Thymus (tissue), 11 donors: ENCODE measurements at regions not wholly inside any gene's neighbourhood (a gene's known extent, or its start where the extent isn't known, plus 50 kb on each side); places are given as distances from the start of the nearest gene placed in this dataset.

Experiments
- DNase-seq, 9 donors: peaks; one replicate each; pipeline ENCODE4 v3.0.0-alpha.2; 2013; ENCODE audit warnings: low spot score in 9 of 9, low read depth in 6 of 9, missing footprints in 1 of 9
- H3K27ac ChIP-seq, 2 donors: one replicate each; pipeline ENCODE4 v1.5.1; 2013; ENCODE audit warnings: control low read depth in 1 of 2, low read depth in 1 of 2, low read length in 1 of 2, mild to moderate bottlenecking in 1 of 2, moderate library complexity in 1 of 2
- H3K27me3 ChIP-seq, 2 donors: one replicate each; pipeline ENCODE4 v1.5.1; 2013; ENCODE audit warnings: low read length in 1 of 2; ENCODE audit not compliant: control insufficient read depth in 2 of 2, insufficient read depth in 1 of 2
- H3K36me3 ChIP-seq, 2 donors: one replicate each; pipeline ENCODE4 v1.5.1; 2013; ENCODE audit warnings: low read length in 1 of 2, mild to moderate bottlenecking in 1 of 2, moderate library complexity in 1 of 2; ENCODE audit not compliant: control insufficient read depth in 2 of 2, insufficient read depth in 2 of 2
- H3K4me1 ChIP-seq, 2 donors: one replicate each; pipeline ENCODE4 v1.5.1; 2013; ENCODE audit warnings: low read length in 2 of 2; ENCODE audit not compliant: control insufficient read depth in 2 of 2, insufficient read depth in 2 of 2
- H3K4me3 ChIP-seq, 2 donors: one replicate each; pipeline ENCODE4 v1.5.1; 2013; ENCODE audit warnings: low read length in 2 of 2, control low read depth in 1 of 2, mild to moderate bottlenecking in 1 of 2
- H3K9me3 ChIP-seq, 2 donors: one replicate each; pipeline ENCODE4 v1.5.1; 2013; ENCODE audit warnings: low read length in 1 of 2, mild to moderate bottlenecking in 1 of 2; ENCODE audit not compliant: control insufficient read depth in 2 of 2, insufficient read depth in 1 of 2
- WGBS: extraction: QIAGEN DNeasy Blood & Tissue Kit; methylation state at CpG from one replicate; pipeline ENCODE4 v1.1.7; 2013; 5-methylcytosine and 5-hydroxymethylcytosine counted together
- donor health status: healthy.

DNA sequence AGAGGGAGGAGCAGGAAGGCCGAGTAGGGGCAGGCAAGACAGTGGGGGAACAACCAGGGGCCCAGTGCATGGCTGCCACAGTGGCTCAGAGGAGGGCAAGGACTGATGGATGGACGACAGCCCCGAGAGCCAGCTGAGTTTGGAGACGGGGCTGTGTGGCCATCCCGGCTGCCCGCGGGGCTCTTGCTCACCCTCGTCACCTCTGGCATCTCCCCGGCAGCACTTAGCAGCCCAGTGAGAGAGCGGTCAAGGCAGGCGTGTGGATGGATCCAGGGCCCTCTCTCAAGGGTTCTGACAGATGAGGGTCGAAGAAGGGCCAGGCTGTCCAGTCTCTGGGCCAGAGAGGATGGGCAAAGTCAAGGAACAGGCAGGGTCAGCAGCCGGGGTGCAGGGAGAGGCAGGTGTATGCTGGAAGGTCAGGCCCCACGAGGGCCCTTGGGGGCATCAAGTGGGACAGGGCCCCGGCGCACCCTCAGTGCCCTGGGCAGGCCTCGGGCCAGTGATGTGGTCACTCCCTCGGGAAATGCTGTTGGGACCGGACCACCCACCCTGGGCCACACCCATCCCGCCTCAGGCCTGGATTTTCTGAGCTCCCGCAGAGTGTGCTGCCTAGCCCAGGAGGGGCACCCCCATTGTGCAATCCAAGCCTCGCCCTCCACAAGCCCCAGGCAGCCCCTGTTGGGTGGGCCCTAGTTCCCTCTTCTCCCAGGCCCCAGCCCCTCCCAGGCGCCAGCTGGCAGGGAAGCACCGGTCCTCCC lies 56.4 kb upstream of the TPM4 start:
- DNase-seq: no peak
- WGBS: 95% methylated on average over 24 of the region's 24 CpGs
- H3K27me3 ChIP-seq: no peaks in the 10 kb centered on the region

DNA sequence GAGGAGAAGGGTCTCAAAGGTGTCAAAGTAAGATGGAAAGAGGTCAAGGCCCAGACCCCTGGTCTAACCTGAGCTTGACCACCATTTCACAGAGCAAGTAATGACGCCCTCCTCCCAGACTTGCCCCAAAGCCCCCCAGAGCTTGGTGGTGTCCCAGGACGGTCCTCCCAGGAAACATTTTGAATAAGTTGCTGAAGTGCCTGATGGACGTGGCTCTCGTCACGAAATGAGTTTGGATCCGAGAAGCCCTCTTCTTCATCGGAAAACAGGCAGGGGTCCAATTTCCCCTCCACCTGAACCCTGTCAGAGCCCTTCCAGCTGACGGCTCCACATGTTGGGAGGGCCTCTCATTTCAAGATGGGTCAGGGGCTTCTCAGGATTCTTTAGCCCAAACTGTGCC lies 54.5 kb upstream of the TPM4 start:
- no peak overlapping the region for H3K27ac ChIP-seq
- 96% methylated on average over 8 of the region's 8 CpGs for WGBS
- DNase-seq: no peak
- H3K27me3 ChIP-seq: no peaks in the 10 kb centered on the region
- no peaks in the 10 kb centered on the region for H3K4me1 ChIP-seq
- no peaks in the 10 kb centered on the region for H3K36me3 ChIP-seq
- H3K9me3 ChIP-seq: no peaks in the 10 kb centered on the region
- no peak overlapping the region for H3K4me3 ChIP-seq

More for the DNA sequence above, 56.4 kb upstream of the TPM4 start:
- Histone ChIP-seq H3K4me3 (no peak overlapping the region), H3K9me3 (no peaks in the 10 kb centered on the region), H3K4me1 (no peaks in the 10 kb centered on the region), H3K36me3 (no peaks in the 10 kb centered on the region), H3K27ac (no peak overlapping the region)

DNA sequence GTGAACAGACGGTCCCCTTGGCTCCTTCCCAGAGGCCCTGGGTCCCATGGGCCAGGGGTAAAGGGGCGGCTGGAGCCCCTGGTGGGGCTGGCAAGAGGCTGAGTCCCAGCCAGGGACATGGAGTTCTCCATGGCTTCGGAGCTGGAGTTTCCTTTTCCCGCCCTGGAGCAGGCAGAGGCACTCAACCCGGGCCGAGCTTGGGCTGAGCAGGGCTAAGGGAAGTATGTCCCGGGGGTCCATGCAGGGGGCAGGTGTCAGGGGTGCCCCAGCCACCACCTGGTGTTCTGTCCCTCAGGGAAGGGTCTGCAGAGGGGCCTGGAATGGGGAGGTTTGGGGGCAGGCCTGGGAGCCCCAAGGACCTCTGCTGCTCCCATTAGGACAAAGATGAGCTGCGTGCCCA lies 54.0 kb upstream of the TPM4 start:
- no peak overlapping the region for H3K4me3 ChIP-seq
- 76% methylated on average over 8 of the region's 8 CpGs for WGBS
- no peaks in the 10 kb centered on the region for H3K36me3 ChIP-seq
- DNase-seq: no peak
- H3K4me1 ChIP-seq: no peaks in the 10 kb centered on the region
- no peaks in the 10 kb centered on the region for H3K27me3 ChIP-seq
- H3K27ac ChIP-seq: no peak overlapping the region
- H3K9me3 ChIP-seq: no peaks in the 10 kb centered on the region

- DNase-seq: no peak
- no peaks in the 10 kb centered on the region for H3K27me3 ChIP-seq
- H3K4me1 ChIP-seq: no peaks in the 10 kb centered on the region
- 87% methylated on average over 4 of the region's 4 CpGs for WGBS
- H3K4me3 ChIP-seq: no peak overlapping the region
- no peaks in the 10 kb centered on the region for H3K36me3 ChIP-seq
- H3K9me3 ChIP-seq: no peaks in the 10 kb centered on the region
- H3K27ac ChIP-seq: no peak overlapping the region
Observed at GRCh38 chr19:16022681-16023080, 53.6 kb upstream of the TPM4 start.

DNA sequence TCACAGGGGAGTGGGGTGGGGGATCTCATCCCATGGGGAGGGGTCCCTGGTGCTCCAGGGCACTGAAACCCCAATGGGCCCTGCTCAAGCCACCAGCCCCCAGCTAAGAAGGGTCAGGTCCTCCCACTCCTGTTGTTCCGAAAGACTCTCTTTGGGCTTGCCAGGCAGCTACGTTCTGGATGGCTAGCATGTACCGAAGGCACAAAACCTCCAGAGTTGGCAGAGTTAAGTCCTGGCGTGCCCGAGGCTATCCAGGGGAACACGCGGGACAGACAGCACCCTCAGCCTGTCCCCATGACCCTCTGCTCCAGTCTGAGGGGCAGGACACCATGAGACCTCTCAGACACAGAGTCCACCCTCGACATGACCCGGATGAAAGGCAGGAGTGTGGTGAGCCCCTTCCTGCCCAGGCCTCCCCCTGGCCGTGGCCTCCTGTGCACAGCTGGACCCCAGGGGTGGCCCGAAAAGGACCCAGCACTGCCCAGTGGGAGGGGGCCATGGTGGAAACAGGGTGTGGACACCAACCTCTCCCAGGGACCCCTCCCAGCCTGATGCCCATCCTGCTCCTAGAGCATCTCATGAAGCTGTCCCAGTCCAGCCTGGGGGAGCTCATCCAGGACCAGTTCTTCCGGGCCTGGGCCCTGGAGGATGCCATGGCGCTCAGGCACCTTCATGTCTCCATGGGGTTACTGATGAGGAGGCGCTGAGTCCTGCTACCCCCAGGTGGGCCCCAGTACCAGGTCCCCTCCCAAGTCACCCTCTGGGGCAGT lies 53.0 kb upstream of the TPM4 start:
- WGBS: 79% methylated on average over 14 of the region's 14 CpGs
- Histone ChIP-seq H3K27ac (no peak overlapping the region), H3K36me3 (no peaks in the 10 kb centered on the region), H3K4me1 (no peaks in the 10 kb centered on the region), H3K27me3 (no peaks in the 10 kb centered on the region), H3K9me3 (no peaks in the 10 kb centered on the region), H3K4me3 (no peak overlapping the region)
- DNase-seq: no peak

DNA sequence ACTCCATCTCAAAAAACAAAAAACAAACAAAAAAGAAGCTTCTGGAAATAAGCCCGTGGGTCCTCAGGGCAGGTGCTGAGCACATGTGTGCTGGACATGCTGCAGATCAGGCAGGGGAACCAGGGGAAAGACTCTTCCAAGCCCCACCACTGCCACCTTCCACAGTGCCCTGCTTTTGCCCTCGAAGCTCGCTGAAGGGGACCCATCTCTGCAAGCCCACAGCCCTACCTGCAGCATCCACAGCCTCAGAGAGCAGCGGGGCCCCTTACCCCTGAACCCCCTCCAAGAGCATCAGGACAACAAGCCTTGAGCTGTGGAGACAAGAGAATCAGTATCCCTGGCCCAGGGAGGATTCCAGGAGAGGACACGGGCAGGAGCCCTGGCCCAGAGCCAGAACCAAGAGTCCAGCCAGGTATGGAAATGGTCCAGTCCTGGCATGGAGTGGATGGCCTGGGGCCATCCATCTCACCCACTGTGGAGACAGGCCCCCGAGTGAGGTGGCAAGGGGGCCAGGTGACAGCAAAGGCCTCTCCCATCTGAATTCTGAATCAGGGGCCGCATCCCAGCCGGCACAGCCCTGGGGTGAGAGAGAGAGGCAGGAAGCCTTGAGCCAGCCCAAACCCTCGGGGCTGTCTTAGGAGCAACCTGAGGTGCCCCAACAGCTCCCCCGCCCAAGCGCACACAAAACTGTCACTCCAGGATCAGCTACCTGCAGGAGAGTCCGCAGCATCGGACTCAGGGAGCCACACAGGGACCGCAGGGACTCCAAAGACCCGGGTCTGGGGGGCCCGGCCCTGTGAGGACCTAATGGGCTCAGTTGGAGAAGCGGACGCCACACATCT lies 51.8 kb upstream of the TPM4 start:
- no peak for DNase-seq
- Histone ChIP-seq H3K4me3 (no peak overlapping the region), H3K9me3 (no peaks in the 10 kb centered on the region), H3K27me3 (no peaks in the 10 kb centered on the region), H3K27ac (no peak overlapping the region), H3K4me1 (no peaks in the 10 kb centered on the region), H3K36me3 (no peaks in the 10 kb centered on the region)
- WGBS: 93% methylated on average over 18 of the region's 18 CpGs

DNA sequence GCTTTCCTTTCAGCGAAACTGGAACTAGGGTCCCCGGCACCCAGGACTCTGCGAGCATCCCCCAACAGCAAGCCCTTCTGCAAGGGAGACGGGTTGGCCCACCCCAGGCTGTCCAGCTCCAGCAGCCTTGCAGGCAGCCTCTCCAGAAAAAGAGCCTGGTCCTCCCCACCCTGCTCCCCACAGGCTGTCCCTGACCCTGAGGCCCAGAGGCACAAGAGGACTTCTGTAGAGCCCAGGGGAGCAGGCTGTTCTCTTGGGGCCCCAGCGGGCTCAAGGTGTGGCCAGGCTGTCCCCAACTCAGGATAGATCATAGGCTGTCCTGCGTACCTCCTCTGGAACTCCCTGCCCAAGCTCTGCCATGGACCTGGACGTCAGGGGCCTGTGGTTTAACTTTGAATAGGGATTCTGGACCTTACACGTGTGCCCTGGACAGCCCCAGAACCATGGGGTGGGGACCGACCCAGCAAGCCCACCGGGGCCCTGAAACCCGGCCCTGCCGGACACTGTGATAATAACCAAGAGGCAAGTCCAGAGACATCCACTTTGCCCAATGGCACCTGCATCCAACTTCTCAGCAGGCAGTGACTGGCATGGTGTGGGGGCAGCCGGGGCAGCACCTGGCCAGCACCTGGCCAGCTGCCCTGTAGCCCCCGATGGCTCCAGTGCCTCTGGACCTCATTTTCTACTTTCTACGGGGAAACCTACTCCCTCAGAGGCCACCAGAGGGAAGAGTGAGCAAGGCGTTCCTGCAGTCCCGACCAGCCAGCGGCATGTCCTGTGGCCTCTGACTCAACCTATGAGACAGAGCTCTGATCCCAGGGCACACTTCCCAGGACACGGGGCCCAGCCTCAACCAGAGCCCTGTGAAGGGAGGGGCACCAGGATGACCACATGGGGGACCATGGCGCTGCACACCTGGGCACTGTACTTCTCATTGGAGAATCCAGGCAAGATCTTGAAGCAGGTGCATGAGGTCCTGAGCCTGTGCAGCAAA lies 50.9 kb upstream of the TPM4 start:
- DNase-seq: no peak
- Histone ChIP-seq H3K4me1 (no peaks in the 10 kb centered on the region), H3K27ac (no peak overlapping the region), H3K9me3 (no peaks in the 10 kb centered on the region), H3K27me3 (no peaks in the 10 kb centered on the region), H3K36me3 (no peaks in the 10 kb centered on the region), H3K4me3 (no peak overlapping the region)
- 73% methylated on average over 20 of the region's 20 CpGs for WGBS

DNA sequence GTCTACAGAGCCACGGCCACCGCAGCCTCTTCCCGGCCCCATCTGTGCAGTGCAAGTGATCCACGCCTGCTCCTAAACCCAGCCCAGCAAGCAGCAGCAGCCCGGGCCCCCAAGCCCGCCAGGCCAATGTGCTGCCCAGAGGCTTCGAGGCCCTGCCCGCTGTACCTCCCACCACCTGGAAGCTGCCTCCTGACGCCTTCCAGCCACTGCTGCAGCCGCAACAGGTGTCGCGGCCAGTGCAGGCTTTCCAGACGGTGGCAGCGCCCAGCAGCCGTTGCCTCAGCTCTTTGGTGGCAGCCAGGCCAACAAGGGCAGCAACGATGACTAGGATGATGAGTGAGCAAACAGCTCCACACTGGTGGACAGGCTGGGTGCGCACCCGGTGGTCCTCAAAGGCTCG lies 50.2 kb upstream of the TPM4 start:
- no peak overlapping the region for H3K27ac ChIP-seq
- no peaks in the 10 kb centered on the region for H3K9me3 ChIP-seq
- no peak overlapping the region for H3K4me3 ChIP-seq
- no peaks in the 10 kb centered on the region for H3K36me3 ChIP-seq
- DNase-seq: no peak
- no peaks in the 10 kb centered on the region for H3K27me3 ChIP-seq
- no peaks in the 10 kb centered on the region for H3K4me1 ChIP-seq
- 91% methylated on average over 19 of the region's 19 CpGs for WGBS
